NCI-H748 (cell line): ENCODE measurements at regions not wholly inside any gene's neighbourhood (a gene's known extent, or its start where the extent isn't known, plus 50 kb on each side); places are given as distances from the start of the nearest gene placed in this dataset.
"Not testable (repeated sequence)": the region's sequence is repeated elsewhere in the genome, so short reads cannot be mapped to it uniquely, and the experiment has no call there.

Source experiments
- DNase-seq: peaks from one replicate; lab custom pipeline; 2025; ENCODE audit not compliant: unreplicated experiment; lab: John Stamatoyannopoulos, UW

GRCh38 chr16:48059190-48059589 is 96.6 kb downstream of the ABCC12 start:
- DNase-seq, result not testable (repeated sequence)

GRCh38 chr16:48057048-48057447 is 98.7 kb downstream of the ABCC12 start:
- DNase-seq, result peak; percentile 3

- DNase-seq, result peak; percentile 44
Measured at GRCh38 chr16:48054881-48055601, 100.8 kb downstream of the ABCC12 start.

- no peak for DNase-seq
Measured at GRCh38 chr16:48053418-48053745, 102.4 kb downstream of the ABCC12 start.

- no peak for DNase-seq
Measured at GRCh38 chr16:48052731-48053417, 102.9 kb downstream of the ABCC12 start.

GRCh38 chr16:48050871-48051270 is 104.9 kb downstream of the ABCC12 start:
- no peak for DNase-seq

- DNase-seq, result no peak
Measured at GRCh38 chr16:48049847-48050246, 105.9 kb downstream of the ABCC12 start.

GRCh38 chr16:48047720-48048119 is 108.1 kb downstream of the ABCC12 start:
- no peak for DNase-seq

GRCh38 chr16:48047241-48047640 is 108.6 kb downstream of the ABCC12 start:
- DNase-seq, result no peak

GRCh38 chr16:48044117-48044516 is 111.7 kb downstream of the ABCC12 start:
- DNase-seq, result no peak

- peak; percentile 15 for DNase-seq
Measured at GRCh38 chr16:48041981-48042421, 113.8 kb downstream of the ABCC12 start.

- DNase-seq, result no peak
Measured at GRCh38 chr16:48035142-48035541, 120.7 kb downstream of the ABCC12 start.

- no peak for DNase-seq
Measured at GRCh38 chr16:48030926-48031325, 124.9 kb downstream of the ABCC12 start.

- DNase-seq, result no peak
Measured at GRCh38 chr16:48029768-48030167, 126.0 kb downstream of the ABCC12 start.

GRCh38 chr16:48025359-48025758 is 130.4 kb downstream of the ABCC12 start:
- DNase-seq, result no peak

- DNase-seq, result no peak
Measured at GRCh38 chr16:48024042-48024441, 131.8 kb downstream of the ABCC12 start.

- DNase-seq, result no peak
Measured at GRCh38 chr16:48022496-48022895, 133.3 kb downstream of the ABCC12 start.

- DNase-seq, result not testable (repeated sequence)
Measured at GRCh38 chr16:48020617-48021016, 135.2 kb downstream of the ABCC12 start.

GRCh38 chr16:48014349-48015135 is 141.3 kb downstream of the ABCC12 start:
- DNase-seq, result no peak

- no peak for DNase-seq
Measured at GRCh38 chr16:48013491-48013901, 142.3 kb downstream of the ABCC12 start.

- no peak for DNase-seq
Measured at GRCh38 chr16:48011878-48012658, 143.7 kb downstream of the ABCC12 start.
